ENCODE measurements at regions not wholly inside any gene's neighbourhood (a gene's known extent, or its start where the extent isn't known, plus 50 kb on each side); places are given as distances from the start of the nearest gene placed in this dataset.

DNA sequence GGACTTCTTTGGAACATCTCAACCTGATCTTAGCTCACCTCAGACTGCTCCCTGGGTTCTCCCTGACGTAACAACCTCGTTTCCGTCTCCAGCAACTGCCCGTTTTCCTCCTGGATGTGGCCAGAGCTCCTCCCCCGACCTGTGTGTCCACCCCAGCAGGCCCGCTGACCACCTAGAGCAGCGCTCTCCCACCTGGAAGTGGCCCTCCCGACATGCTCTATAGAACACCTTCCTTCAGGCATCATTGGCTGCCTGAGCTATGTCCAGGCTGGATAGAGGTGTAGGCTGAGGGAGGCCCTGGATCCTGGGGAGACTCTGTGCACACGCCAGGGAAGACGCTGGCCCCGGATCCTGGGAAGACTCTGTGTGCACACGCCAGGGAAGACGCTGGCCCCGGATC lies 81.3 kb downstream of the TEX29 start:
- no peaks in the 10 kb centered on the region for H3K9me3 ChIP-seq (ENCODE audit: control insufficient read depth, insufficient read depth, low read length)
- H3F3A ChIP-seq (ENCODE audit: control insufficient read depth, insufficient read depth): no peaks in the 10 kb centered on the region
- TF ChIP-seq, protein P1, sequence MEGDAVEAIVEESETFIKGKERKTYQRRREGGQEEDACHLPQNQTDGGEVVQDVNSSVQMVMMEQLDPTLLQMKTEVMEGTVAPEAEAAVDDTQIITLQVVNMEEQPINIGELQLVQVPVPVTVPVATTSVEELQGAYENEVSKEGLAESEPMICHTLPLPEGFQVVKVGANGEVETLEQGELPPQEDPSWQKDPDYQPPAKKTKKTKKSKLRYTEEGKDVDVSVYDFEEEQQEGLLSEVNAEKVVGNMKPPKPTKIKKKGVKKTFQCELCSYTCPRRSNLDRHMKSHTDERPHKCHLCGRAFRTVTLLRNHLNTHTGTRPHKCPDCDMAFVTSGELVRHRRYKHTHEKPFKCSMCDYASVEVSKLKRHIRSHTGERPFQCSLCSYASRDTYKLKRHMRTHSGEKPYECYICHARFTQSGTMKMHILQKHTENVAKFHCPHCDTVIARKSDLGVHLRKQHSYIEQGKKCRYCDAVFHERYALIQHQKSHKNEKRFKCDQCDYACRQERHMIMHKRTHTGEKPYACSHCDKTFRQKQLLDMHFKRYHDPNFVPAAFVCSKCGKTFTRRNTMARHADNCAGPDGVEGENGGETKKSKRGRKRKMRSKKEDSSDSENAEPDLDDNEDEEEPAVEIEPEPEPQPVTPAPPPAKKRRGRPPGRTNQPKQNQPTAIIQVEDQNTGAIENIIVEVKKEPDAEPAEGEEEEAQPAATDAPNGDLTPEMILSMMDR (IDR thresholded peaks at IDR 0.05; ENCODE audit: low read depth, low read length, poor library complexity, severe bottlenecking): no peak
- TF ChIP-seq EZH2phosphoT487 (IDR thresholded peaks at IDR 0.05; ENCODE audit: borderline replicate concordance, low read length): no peak
- no peaks in the 10 kb centered on the region for H4K20me1 ChIP-seq (ENCODE audit: control insufficient read depth, insufficient read depth, low read depth, low read length)
- no peaks in the 10 kb centered on the region for H3K36me3 ChIP-seq (ENCODE audit: control insufficient read depth, low read length)
- no peak overlapping the region for H3K4me3 ChIP-seq (ENCODE audit: low read length)
- no peaks in the 10 kb centered on the region for H3K9me2 ChIP-seq (replicated peaks; ENCODE audit: control insufficient read depth, low read length)
- no peaks in the 10 kb centered on the region for H3K27me3 ChIP-seq (ENCODE audit: control insufficient read depth, low read length)
- H3K27ac ChIP-seq (ENCODE audit: low read depth, low read length): no peak overlapping the region
- H3K4me2 ChIP-seq (ENCODE audit: low read length): no peak overlapping the region
- no peaks in the 10 kb centered on the region for H3K79me2 ChIP-seq (ENCODE audit: control insufficient read depth, low read length)
- H3K4me1 ChIP-seq (ENCODE audit: control insufficient read depth, low read length): no peaks in the 10 kb centered on the region

GRCh38 chr13:111402441-111402840 lies 82.0 kb downstream of the TEX29 start:
- Histone ChIP-seq H3K4me1 (ENCODE audit: control insufficient read depth, low read length) (no peaks in the 10 kb centered on the region), H3K4me3 (ENCODE audit: low read length) (no peak overlapping the region), H3K36me3 (ENCODE audit: control insufficient read depth, low read length) (no peaks in the 10 kb centered on the region), H3K27ac (ENCODE audit: low read depth, low read length) (no peak overlapping the region), H3K9me3 (ENCODE audit: control insufficient read depth, insufficient read depth, low read length) (no peaks in the 10 kb centered on the region), H4K20me1 (ENCODE audit: control insufficient read depth, insufficient read depth, low read depth, low read length) (no peaks in the 10 kb centered on the region), H3K27me3 (ENCODE audit: control insufficient read depth, low read length) (no peaks in the 10 kb centered on the region), H3F3A (ENCODE audit: control insufficient read depth, insufficient read depth) (no peaks in the 10 kb centered on the region), H3K79me2 (ENCODE audit: control insufficient read depth, low read length) (no peaks in the 10 kb centered on the region), H3K4me2 (ENCODE audit: low read length) (no peak overlapping the region), H3K9me2 (replicated peaks; ENCODE audit: control insufficient read depth, low read length) (no peaks in the 10 kb centered on the region)
- TF ChIP-seq, protein P1 (IDR thresholded peaks at IDR 0.05; ENCODE audit: low read depth, low read length, poor library complexity, severe bottlenecking): no peak
- no peak for TF ChIP-seq EZH2phosphoT487 (IDR thresholded peaks at IDR 0.05; ENCODE audit: borderline replicate concordance, low read length)

- Histone ChIP-seq H3K4me3 (ENCODE audit: low read length) (no peak overlapping the region), H3F3A (ENCODE audit: control insufficient read depth, insufficient read depth) (no peaks in the 10 kb centered on the region), H3K4me2 (ENCODE audit: low read length) (no peak overlapping the region), H3K9me2 (replicated peaks; ENCODE audit: control insufficient read depth, low read length) (no peaks in the 10 kb centered on the region), H3K27me3 (ENCODE audit: control insufficient read depth, low read length) (no peaks in the 10 kb centered on the region), H3K9me3 (ENCODE audit: control insufficient read depth, insufficient read depth, low read length) (no peaks in the 10 kb centered on the region), H4K20me1 (ENCODE audit: control insufficient read depth, insufficient read depth, low read depth, low read length) (no peaks in the 10 kb centered on the region), H3K27ac (ENCODE audit: low read depth, low read length) (no peak overlapping the region), H3K79me2 (ENCODE audit: control insufficient read depth, low read length) (no peaks in the 10 kb centered on the region), H3K36me3 (ENCODE audit: control insufficient read depth, low read length) (no peaks in the 10 kb centered on the region), H3K4me1 (ENCODE audit: control insufficient read depth, low read length) (no peaks in the 10 kb centered on the region)
- TF ChIP-seq EZH2phosphoT487 (IDR thresholded peaks at IDR 0.05; ENCODE audit: borderline replicate concordance, low read length): no peak
- TF ChIP-seq, protein P1 (IDR thresholded peaks at IDR 0.05; ENCODE audit: low read depth, low read length, poor library complexity, severe bottlenecking): no peak
Observed at GRCh38 chr13:111403266-111403665, 82.8 kb downstream of the TEX29 start.

- no peaks in the 10 kb centered on the region for H3K9me2 ChIP-seq (replicated peaks; ENCODE audit: control insufficient read depth, low read length)
- TF ChIP-seq EZH2phosphoT487 (IDR thresholded peaks at IDR 0.05; ENCODE audit: borderline replicate concordance, low read length): no peak
- TF ChIP-seq, protein P1 (IDR thresholded peaks at IDR 0.05; ENCODE audit: low read depth, low read length, poor library complexity, severe bottlenecking): no peak
- no peaks in the 10 kb centered on the region for H4K20me1 ChIP-seq (ENCODE audit: control insufficient read depth, insufficient read depth, low read depth, low read length)
- H3K27me3 ChIP-seq (ENCODE audit: control insufficient read depth, low read length): no peaks in the 10 kb centered on the region
- H3K9me3 ChIP-seq (ENCODE audit: control insufficient read depth, insufficient read depth, low read length): no peaks in the 10 kb centered on the region
- no peak overlapping the region for H3K27ac ChIP-seq (ENCODE audit: low read depth, low read length)
- no peak overlapping the region for H3K4me3 ChIP-seq (ENCODE audit: low read length)
- no peaks in the 10 kb centered on the region for H3K4me1 ChIP-seq (ENCODE audit: control insufficient read depth, low read length)
- H3K4me2 ChIP-seq (ENCODE audit: low read length): no peak overlapping the region
- no peaks in the 10 kb centered on the region for H3F3A ChIP-seq (ENCODE audit: control insufficient read depth, insufficient read depth)
- no peaks in the 10 kb centered on the region for H3K79me2 ChIP-seq (ENCODE audit: control insufficient read depth, low read length)
- H3K36me3 ChIP-seq (ENCODE audit: control insufficient read depth, low read length): no peaks in the 10 kb centered on the region
Observed at GRCh38 chr13:111404746-111405145, 84.3 kb downstream of the TEX29 start.

All from DOHH2 (cell line).